PC-3 (cell line): ENCODE measurements at regions not wholly inside any gene's neighbourhood (a gene's known extent, or its start where the extent isn't known, plus 50 kb on each side); places are given as distances from the start of the nearest gene placed in this dataset.

Experiments used
- ATAC-seq: fragments of 200-7000 bp; cut with Tn5 transposase; 2 replicates; pipeline ENCODE4 v1.9.1; 2020; ENCODE audit warnings: mild to moderate bottlenecking, moderate library complexity
- BruUV-seq: library from RNA; stranded (reverse); fragments of 400-500 nt; replicated peaks from 2 replicates; lab custom pipeline; 2021; lab: Mats Ljungman, UMichigan
- CTCF ChIA-PET: fragments of 300-600 bp; sonication (Branson Sonifier 250); formaldehyde crosslinking; loops from one replicate; lab custom pipeline; 2022; ENCODE audit warnings: antibody characterized with exemption; lab: Charles Lee
- POLR2A ChIA-PET: fragments of 300-600 bp; sonication (Branson Sonifier 250); formaldehyde crosslinking; loops from one replicate; lab custom pipeline; 2022; ENCODE audit warnings: antibody characterized with exemption; ENCODE audit not compliant: unreplicated experiment; lab: Charles Lee
- DNase-seq: peaks from one replicate; pipeline ENCODE4 v3.0.0-alpha.2; 2015
- H2AFZ ChIP-seq: fragments of 300-600 bp; sonication (generic); 2 replicates; pipeline ENCODE4 v1.6.0; 2016; ENCODE audit warnings: antibody characterized with exemption, low read length
- H3F3A ChIP-seq: fragments of 300-600 bp; sonication (generic); one replicate; pipeline ENCODE4 v1.6.0; 2017; ENCODE audit warnings: antibody characterized with exemption, low read length, control low read depth, mild to moderate bottlenecking; ENCODE audit not compliant: unreplicated experiment
- H3K27ac ChIP-seq: fragments of 300-600 bp; sonication (generic); 2 replicates; pipeline ENCODE4 v1.5.1; 2016; ENCODE audit warnings: mild to moderate bottlenecking, low read length
- H3K27me3 ChIP-seq: fragments of 300-600 bp; sonication (generic); 2 replicates; pipeline ENCODE4 v1.6.1; 2016; ENCODE audit warnings: low read length, mixed read lengths
- H3K36me3 ChIP-seq: fragments of 300-600 bp; sonication (generic); 2 replicates; pipeline ENCODE4 v1.6.1; 2016; ENCODE audit warnings: low read depth, mixed run types, low read length, mixed read lengths
- H3K4me1 ChIP-seq: fragments of 300-600 bp; sonication (generic); 2 replicates; pipeline ENCODE4 v1.5.1; 2016; ENCODE audit warnings: low read length; ENCODE audit not compliant: insufficient read depth
- H3K4me2 ChIP-seq: fragments of 300-600 bp; sonication (generic); 2 replicates; pipeline ENCODE4 v1.6.0; 2016; ENCODE audit warnings: low read length
- H3K4me3 ChIP-seq: fragments of 300-600 bp; sonication (generic); 2 replicates; pipeline ENCODE4 v1.5.1; 2016; ENCODE audit warnings: mild to moderate bottlenecking, low read length, mixed read lengths
- H3K79me2 ChIP-seq: fragments of 300-600 bp; sonication (generic); 2 replicates; pipeline ENCODE4 v1.6.1; 2017; ENCODE audit warnings: low read length, mixed read lengths
- H3K9ac ChIP-seq: fragments of 300-600 bp; sonication (generic); 2 replicates; pipeline ENCODE4 v1.6.0; 2016; ENCODE audit warnings: mild to moderate bottlenecking, low read length
- H3K9me2 ChIP-seq: fragments of 300-600 bp; sonication (generic); replicated peaks from 2 replicates; pipeline ENCODE4 v1.6.1; 2016; ENCODE audit warnings: mixed run types, low read length, mixed read lengths
- H3K9me3 ChIP-seq: fragments of 300-600 bp; sonication (generic); 2 replicates; pipeline ENCODE4 v1.6.1; 2016; ENCODE audit warnings: low read length, mixed read lengths
- H4K20me1 ChIP-seq: fragments of 300-600 bp; sonication (generic); 2 replicates; pipeline ENCODE4 v1.6.1; 2016; ENCODE audit warnings: low read length, mixed read lengths
- CTCF ChIP-seq: fragments of 300-600 bp; sonication (generic); conservative IDR thresholded peaks from 2 replicates; pipeline ENCODE4 v1.5.1; 2017; ENCODE audit warnings: antibody characterized with exemption, low read depth, mild to moderate bottlenecking, low read length
- EZH2 ChIP-seq: fragments of 300-600 bp; sonication (generic); IDR thresholded peaks from one replicate; pipeline ENCODE4 v1.6.1; 2017; ENCODE audit warnings: antibody characterized with exemption, mild to moderate bottlenecking, low read length; ENCODE audit not compliant: unreplicated experiment
- EZH2phosphoT487 ChIP-seq: fragments of 300-600 bp; sonication (generic); IDR thresholded peaks from 2 replicates; pipeline ENCODE4 v1.6.1; 2018; ENCODE audit warnings: mild to moderate bottlenecking, antibody characterized with exemption, low read length, borderline replicate concordance
- intact Hi-C: fragments of 100-400 bp; cut with micrococcal nuclease; formaldehyde crosslinking; loops from 2 replicates; pipeline ENCODE4 v1.9.0; 2023

GRCh38 chr14:38704220-38704619 is 398.8 kb downstream of the SEC23A start:
- H3K4me2 ChIP-seq = no peak overlapping the region
- H3K27me3 ChIP-seq = 0 out of 2 replicates have a peak, but pooled peaks cover 4% of the 10 kb centered on the region
- no peak overlapping the region for H3K4me3 ChIP-seq
- ChIA-PET POLR2A (no interaction called here), CTCF (no interaction called here)
- H3K79me2 ChIP-seq = no peaks in the 10 kb centered on the region
- no peaks in the 10 kb centered on the region for H3F3A ChIP-seq
- no TSS peak for BruUV-seq
- H3K36me3 ChIP-seq = no peaks in the 10 kb centered on the region
- TF ChIP-seq CTCF (no peak), EZH2 (no peak), EZH2phosphoT487 (no peak)
- no peaks in the 10 kb centered on the region for H3K9me3 ChIP-seq
- ATAC-seq (no peak), DNase-seq (no peak)
- intact Hi-C loops = no loop called here
- H4K20me1 ChIP-seq = no peaks in the 10 kb centered on the region
- no peak overlapping the region for H3K27ac ChIP-seq
- no peaks in the 10 kb centered on the region for H3K4me1 ChIP-seq
- no peak overlapping the region for H3K9ac ChIP-seq
- no peaks in the 10 kb centered on the region for H3K9me2 ChIP-seq
- no peak overlapping the region for H2AFZ ChIP-seq

- no peaks in the 10 kb centered on the region for H3K36me3 ChIP-seq
- no peaks in the 10 kb centered on the region for H3K9me2 ChIP-seq
- H3F3A ChIP-seq = no peaks in the 10 kb centered on the region
- no peak overlapping the region for H3K4me3 ChIP-seq
- no peaks in the 10 kb centered on the region for H3K4me1 ChIP-seq
- no peaks in the 10 kb centered on the region for H3K9me3 ChIP-seq
- H3K27ac ChIP-seq = no peak overlapping the region
- no peaks in the 10 kb centered on the region for H3K27me3 ChIP-seq
- no peaks in the 10 kb centered on the region for H4K20me1 ChIP-seq
- ChIA-PET CTCF (no interaction called here), POLR2A (no interaction called here)
- DNase-seq (no peak), ATAC-seq (no peak)
- H3K9ac ChIP-seq = no peak overlapping the region
- H2AFZ ChIP-seq = no peak overlapping the region
- intact Hi-C loops = no loop called here
- BruUV-seq = no TSS peak
- TF ChIP-seq EZH2 (no peak), EZH2phosphoT487 (no peak), CTCF (no peak)
- no peak overlapping the region for H3K4me2 ChIP-seq
- no peaks in the 10 kb centered on the region for H3K79me2 ChIP-seq
Measured at GRCh38 chr14:38696925-38697324, 406.1 kb downstream of the SEC23A start.

- Histone ChIP-seq H3K27me3 (peaks cover 4% of the 10 kb centered on the region; the same call in 1 of the 2 replicates), H3K4me3 (no peak overlapping the region), H3K79me2 (no peaks in the 10 kb centered on the region), H3K36me3 (no peaks in the 10 kb centered on the region), H3K27ac (no peak overlapping the region), H3K9me3 (no peaks in the 10 kb centered on the region), H3F3A (no peaks in the 10 kb centered on the region), H2AFZ (no peak overlapping the region), H3K9ac (no peak overlapping the region), H3K9me2 (no peaks in the 10 kb centered on the region), H3K4me2 (no peak overlapping the region), H3K4me1 (no peaks in the 10 kb centered on the region), H4K20me1 (no peaks in the 10 kb centered on the region)
- TF ChIP-seq CTCF (peak; percentile 26; the same call in 1 of the 2 replicates), EZH2phosphoT487 (no peak), EZH2 (no peak)
- ChIA-PET CTCF (no interaction called here), POLR2A (no interaction called here)
- no peak for DNase-seq
- intact Hi-C loops = no loop called here
- no TSS peak for BruUV-seq
- no peak for ATAC-seq
Measured at GRCh38 chr14:38693423-38693822, 409.6 kb downstream of the SEC23A start.
